ENCODE measurements at regions not wholly inside any gene's neighbourhood (a gene's known extent, or its start where the extent isn't known, plus 50 kb on each side); places are given as distances from the start of the nearest gene placed in this dataset.

DNA sequence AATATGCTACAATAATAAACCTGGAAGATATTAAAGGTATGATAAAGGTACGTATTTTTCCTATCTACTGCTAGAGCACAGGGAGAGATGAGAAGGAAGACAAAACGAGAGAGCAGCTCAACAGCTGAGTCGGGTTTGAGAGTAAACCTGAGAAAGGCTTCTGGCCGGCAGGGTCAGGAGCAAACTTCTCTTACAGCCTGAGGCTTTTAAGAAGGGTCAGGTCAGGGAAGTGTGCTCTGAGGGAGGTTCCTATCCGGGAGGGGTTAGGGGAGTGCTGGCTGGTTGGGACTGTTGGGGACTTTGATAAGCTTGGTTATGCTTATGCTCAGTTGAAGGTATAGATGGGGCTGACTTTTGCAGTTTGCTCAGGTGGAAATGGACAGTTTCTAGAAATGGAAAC, 77.7 kb upstream of the PRR20A start:
- TF ChIP-seq, protein P1, sequence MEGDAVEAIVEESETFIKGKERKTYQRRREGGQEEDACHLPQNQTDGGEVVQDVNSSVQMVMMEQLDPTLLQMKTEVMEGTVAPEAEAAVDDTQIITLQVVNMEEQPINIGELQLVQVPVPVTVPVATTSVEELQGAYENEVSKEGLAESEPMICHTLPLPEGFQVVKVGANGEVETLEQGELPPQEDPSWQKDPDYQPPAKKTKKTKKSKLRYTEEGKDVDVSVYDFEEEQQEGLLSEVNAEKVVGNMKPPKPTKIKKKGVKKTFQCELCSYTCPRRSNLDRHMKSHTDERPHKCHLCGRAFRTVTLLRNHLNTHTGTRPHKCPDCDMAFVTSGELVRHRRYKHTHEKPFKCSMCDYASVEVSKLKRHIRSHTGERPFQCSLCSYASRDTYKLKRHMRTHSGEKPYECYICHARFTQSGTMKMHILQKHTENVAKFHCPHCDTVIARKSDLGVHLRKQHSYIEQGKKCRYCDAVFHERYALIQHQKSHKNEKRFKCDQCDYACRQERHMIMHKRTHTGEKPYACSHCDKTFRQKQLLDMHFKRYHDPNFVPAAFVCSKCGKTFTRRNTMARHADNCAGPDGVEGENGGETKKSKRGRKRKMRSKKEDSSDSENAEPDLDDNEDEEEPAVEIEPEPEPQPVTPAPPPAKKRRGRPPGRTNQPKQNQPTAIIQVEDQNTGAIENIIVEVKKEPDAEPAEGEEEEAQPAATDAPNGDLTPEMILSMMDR (IDR thresholded peaks at IDR 0.05; ENCODE audit: low read depth, low read length, missing input control): no peak
- TF ChIP-seq, protein P2, sequence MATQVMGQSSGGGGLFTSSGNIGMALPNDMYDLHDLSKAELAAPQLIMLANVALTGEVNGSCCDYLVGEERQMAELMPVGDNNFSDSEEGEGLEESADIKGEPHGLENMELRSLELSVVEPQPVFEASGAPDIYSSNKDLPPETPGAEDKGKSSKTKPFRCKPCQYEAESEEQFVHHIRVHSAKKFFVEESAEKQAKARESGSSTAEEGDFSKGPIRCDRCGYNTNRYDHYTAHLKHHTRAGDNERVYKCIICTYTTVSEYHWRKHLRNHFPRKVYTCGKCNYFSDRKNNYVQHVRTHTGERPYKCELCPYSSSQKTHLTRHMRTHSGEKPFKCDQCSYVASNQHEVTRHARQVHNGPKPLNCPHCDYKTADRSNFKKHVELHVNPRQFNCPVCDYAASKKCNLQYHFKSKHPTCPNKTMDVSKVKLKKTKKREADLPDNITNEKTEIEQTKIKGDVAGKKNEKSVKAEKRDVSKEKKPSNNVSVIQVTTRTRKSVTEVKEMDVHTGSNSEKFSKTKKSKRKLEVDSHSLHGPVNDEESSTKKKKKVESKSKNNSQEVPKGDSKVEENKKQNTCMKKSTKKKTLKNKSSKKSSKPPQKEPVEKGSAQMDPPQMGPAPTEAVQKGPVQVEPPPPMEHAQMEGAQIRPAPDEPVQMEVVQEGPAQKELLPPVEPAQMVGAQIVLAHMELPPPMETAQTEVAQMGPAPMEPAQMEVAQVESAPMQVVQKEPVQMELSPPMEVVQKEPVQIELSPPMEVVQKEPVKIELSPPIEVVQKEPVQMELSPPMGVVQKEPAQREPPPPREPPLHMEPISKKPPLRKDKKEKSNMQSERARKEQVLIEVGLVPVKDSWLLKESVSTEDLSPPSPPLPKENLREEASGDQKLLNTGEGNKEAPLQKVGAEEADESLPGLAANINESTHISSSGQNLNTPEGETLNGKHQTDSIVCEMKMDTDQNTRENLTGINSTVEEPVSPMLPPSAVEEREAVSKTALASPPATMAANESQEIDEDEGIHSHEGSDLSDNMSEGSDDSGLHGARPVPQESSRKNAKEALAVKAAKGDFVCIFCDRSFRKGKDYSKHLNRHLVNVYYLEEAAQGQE (IDR thresholded peaks at IDR 0.05): no peak
- no peak for TF ChIP-seq YY1 (IDR thresholded peaks at IDR 0.05)
- TF ChIP-seq TAF1 (conservative IDR thresholded peaks at IDR 0.05): no peak
- TF ChIP-seq, protein P3, sequence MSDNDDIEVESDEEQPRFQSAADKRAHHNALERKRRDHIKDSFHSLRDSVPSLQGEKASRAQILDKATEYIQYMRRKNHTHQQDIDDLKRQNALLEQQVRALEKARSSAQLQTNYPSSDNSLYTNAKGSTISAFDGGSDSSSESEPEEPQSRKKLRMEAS (IDR thresholded peaks at IDR 0.05): no peak
- TF ChIP-seq RAD21 (IDR thresholded peaks at IDR 0.05): no peak
- no peak for TF ChIP-seq SP1 (IDR thresholded peaks at IDR 0.05)
- TF ChIP-seq, protein P4, sequence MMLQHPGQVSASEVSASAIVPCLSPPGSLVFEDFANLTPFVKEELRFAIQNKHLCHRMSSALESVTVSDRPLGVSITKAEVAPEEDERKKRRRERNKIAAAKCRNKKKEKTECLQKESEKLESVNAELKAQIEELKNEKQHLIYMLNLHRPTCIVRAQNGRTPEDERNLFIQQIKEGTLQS (IDR thresholded peaks at IDR 0.05): no peak
- TF ChIP-seq EGR1 (IDR thresholded peaks at IDR 0.05; ENCODE audit: low read depth in 2 of 2): no peak
